AG08396 (cell line): ENCODE measurements at regions not wholly inside any gene's neighbourhood (a gene's known extent, or its start where the extent isn't known, plus 50 kb on each side); places are given as distances from the start of the nearest gene placed in this dataset.
"Not testable (repeated sequence)": the region's sequence is repeated elsewhere in the genome, so short reads cannot be mapped to it uniquely, and the experiment has no call there.

ENCODE experiments used
- DNase-seq: peaks from one replicate; pipeline ENCODE4 v3.0.0; 2012; ENCODE audit warnings: low spot score, mixed read lengths

- no peak for DNase-seq
Observed at GRCh38 chr7:110397927-110398660, 692.8 kb upstream of the LRRN3 start.

GRCh38 chr7:110399421-110399820, 691.5 kb upstream of the LRRN3 start:
- DNase-seq = no peak

GRCh38 chr7:110400411-110400810, 690.5 kb upstream of the LRRN3 start:
- DNase-seq = no peak

- no peak for DNase-seq
Observed at GRCh38 chr7:110407242-110407641, 683.7 kb upstream of the LRRN3 start.

- DNase-seq = no peak
Observed at GRCh38 chr7:110407706-110408105, 683.2 kb upstream of the LRRN3 start.

- no peak for DNase-seq
Observed at GRCh38 chr7:110412614-110413013, 678.3 kb upstream of the LRRN3 start.

- DNase-seq = no peak
Observed at GRCh38 chr7:110413038-110413437, 677.9 kb upstream of the LRRN3 start.

GRCh38 chr7:110417611-110418010, 673.3 kb upstream of the LRRN3 start:
- no peak for DNase-seq

- DNase-seq = no peak
Observed at GRCh38 chr7:110418659-110419280, 672.2 kb upstream of the LRRN3 start.

GRCh38 chr7:110420788-110421187, 670.1 kb upstream of the LRRN3 start:
- DNase-seq = no peak

GRCh38 chr7:110421490-110422241, 669.3 kb upstream of the LRRN3 start:
- DNase-seq = no peak

- no peak for DNase-seq
Observed at GRCh38 chr7:110432061-110432553, 658.8 kb upstream of the LRRN3 start.

GRCh38 chr7:110438926-110439325, 652.0 kb upstream of the LRRN3 start:
- not testable (repeated sequence) for DNase-seq

- DNase-seq = peak; percentile 46
Observed at GRCh38 chr7:110442381-110442837, 648.5 kb upstream of the LRRN3 start.

GRCh38 chr7:110446658-110447057, 644.3 kb upstream of the LRRN3 start:
- DNase-seq = no peak

- DNase-seq = no peak
Observed at GRCh38 chr7:110448918-110449317, 642.0 kb upstream of the LRRN3 start.

- no peak for DNase-seq
Observed at GRCh38 chr7:110454713-110455112, 636.2 kb upstream of the LRRN3 start.

GRCh38 chr7:110461621-110462020, 629.3 kb upstream of the LRRN3 start:
- DNase-seq = no peak

- DNase-seq = no peak
Observed at GRCh38 chr7:110470420-110470819, 620.5 kb upstream of the LRRN3 start.

GRCh38 chr7:110472419-110472818, 618.5 kb upstream of the LRRN3 start:
- DNase-seq = not testable (repeated sequence)

GRCh38 chr7:110480964-110481363, 610.0 kb upstream of the LRRN3 start:
- no peak for DNase-seq

GRCh38 chr7:110483553-110483952, 607.4 kb upstream of the LRRN3 start:
- DNase-seq = no peak

GRCh38 chr7:110484356-110484755, 606.6 kb upstream of the LRRN3 start:
- DNase-seq = no peak
